Ishikawa (cell line): ENCODE measurements at regions not wholly inside any gene's neighbourhood (a gene's known extent, or its start where the extent isn't known, plus 50 kb on each side); places are given as distances from the start of the nearest gene placed in this dataset.

Experiments
- CEBPB ChIP-seq: IDR thresholded peaks from 2 replicates; pipeline ENCODE4 v1.6.1; 2012
- CREB1 ChIP-seq: IDR thresholded peaks from 2 replicates; pipeline ENCODE4 v1.6.1; 2012; ENCODE audit warnings: low read depth
- EGR1 ChIP-seq: IDR thresholded peaks from 2 replicates; pipeline ENCODE4 v1.6.1; 2012
- EP300 ChIP-seq: IDR thresholded peaks from 2 replicates; pipeline ENCODE4 v1.6.1; 2012; ENCODE audit warnings: borderline replicate concordance
- FOXM1 ChIP-seq: IDR thresholded peaks from 2 replicates; pipeline ENCODE4 v1.6.1; 2012; ENCODE audit warnings: low read depth, borderline replicate concordance
- NFIC ChIP-seq: IDR thresholded peaks from 2 replicates; pipeline ENCODE4 v1.6.1; 2012
- RAD21 ChIP-seq: IDR thresholded peaks from 2 replicates; pipeline ENCODE4 v1.6.1; 2012; ENCODE audit warnings: low read depth
- TAF1 ChIP-seq: IDR thresholded peaks from 2 replicates; pipeline ENCODE4 v1.6.1; 2012; ENCODE audit warnings: low read depth, mild to moderate bottlenecking
- TCF12 ChIP-seq: IDR thresholded peaks from 2 replicates; pipeline ENCODE4 v1.6.1; 2012; ENCODE audit warnings: low read depth
- TEAD4 ChIP-seq: IDR thresholded peaks from 2 replicates; pipeline ENCODE4 v1.6.1; 2012
- USF1 ChIP-seq: IDR thresholded peaks from 2 replicates; pipeline ENCODE4 v1.6.1; 2012
- YY1 ChIP-seq: IDR thresholded peaks from 2 replicates; pipeline ENCODE4 v1.6.1; 2012; ENCODE audit warnings: low read depth
- ZBTB7A ChIP-seq: IDR thresholded peaks from 2 replicates; pipeline ENCODE4 v1.6.1; 2012; ENCODE audit warnings: low read depth
- TF ChIP-seq, protein P1 (sequence below): IDR thresholded peaks from 2 replicates; pipeline ENCODE4 v1.6.1; 2012; ENCODE audit warnings: low read depth, mild to moderate bottlenecking
- TF ChIP-seq, protein P2 (sequence below): IDR thresholded peaks from 2 replicates; pipeline ENCODE4 v1.6.1; 2012

GRCh38 chr2:17245906-17246305, 272.3 kb downstream of the RAD51AP2 start:
- TF ChIP-seq TAF1, result no peak
- TF ChIP-seq TEAD4, result no peak
- TF ChIP-seq CEBPB, result no peak
- TF ChIP-seq RAD21, result no peak
- TF ChIP-seq TCF12, result no peak
- TF ChIP-seq, protein P1, sequence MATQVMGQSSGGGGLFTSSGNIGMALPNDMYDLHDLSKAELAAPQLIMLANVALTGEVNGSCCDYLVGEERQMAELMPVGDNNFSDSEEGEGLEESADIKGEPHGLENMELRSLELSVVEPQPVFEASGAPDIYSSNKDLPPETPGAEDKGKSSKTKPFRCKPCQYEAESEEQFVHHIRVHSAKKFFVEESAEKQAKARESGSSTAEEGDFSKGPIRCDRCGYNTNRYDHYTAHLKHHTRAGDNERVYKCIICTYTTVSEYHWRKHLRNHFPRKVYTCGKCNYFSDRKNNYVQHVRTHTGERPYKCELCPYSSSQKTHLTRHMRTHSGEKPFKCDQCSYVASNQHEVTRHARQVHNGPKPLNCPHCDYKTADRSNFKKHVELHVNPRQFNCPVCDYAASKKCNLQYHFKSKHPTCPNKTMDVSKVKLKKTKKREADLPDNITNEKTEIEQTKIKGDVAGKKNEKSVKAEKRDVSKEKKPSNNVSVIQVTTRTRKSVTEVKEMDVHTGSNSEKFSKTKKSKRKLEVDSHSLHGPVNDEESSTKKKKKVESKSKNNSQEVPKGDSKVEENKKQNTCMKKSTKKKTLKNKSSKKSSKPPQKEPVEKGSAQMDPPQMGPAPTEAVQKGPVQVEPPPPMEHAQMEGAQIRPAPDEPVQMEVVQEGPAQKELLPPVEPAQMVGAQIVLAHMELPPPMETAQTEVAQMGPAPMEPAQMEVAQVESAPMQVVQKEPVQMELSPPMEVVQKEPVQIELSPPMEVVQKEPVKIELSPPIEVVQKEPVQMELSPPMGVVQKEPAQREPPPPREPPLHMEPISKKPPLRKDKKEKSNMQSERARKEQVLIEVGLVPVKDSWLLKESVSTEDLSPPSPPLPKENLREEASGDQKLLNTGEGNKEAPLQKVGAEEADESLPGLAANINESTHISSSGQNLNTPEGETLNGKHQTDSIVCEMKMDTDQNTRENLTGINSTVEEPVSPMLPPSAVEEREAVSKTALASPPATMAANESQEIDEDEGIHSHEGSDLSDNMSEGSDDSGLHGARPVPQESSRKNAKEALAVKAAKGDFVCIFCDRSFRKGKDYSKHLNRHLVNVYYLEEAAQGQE, result no peak
- no peak for TF ChIP-seq EP300
- TF ChIP-seq, protein P2, sequence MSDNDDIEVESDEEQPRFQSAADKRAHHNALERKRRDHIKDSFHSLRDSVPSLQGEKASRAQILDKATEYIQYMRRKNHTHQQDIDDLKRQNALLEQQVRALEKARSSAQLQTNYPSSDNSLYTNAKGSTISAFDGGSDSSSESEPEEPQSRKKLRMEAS, result no peak
- TF ChIP-seq ZBTB7A, result no peak
- TF ChIP-seq FOXM1, result no peak
- no peak for TF ChIP-seq CREB1
- no peak for TF ChIP-seq USF1

DNA sequence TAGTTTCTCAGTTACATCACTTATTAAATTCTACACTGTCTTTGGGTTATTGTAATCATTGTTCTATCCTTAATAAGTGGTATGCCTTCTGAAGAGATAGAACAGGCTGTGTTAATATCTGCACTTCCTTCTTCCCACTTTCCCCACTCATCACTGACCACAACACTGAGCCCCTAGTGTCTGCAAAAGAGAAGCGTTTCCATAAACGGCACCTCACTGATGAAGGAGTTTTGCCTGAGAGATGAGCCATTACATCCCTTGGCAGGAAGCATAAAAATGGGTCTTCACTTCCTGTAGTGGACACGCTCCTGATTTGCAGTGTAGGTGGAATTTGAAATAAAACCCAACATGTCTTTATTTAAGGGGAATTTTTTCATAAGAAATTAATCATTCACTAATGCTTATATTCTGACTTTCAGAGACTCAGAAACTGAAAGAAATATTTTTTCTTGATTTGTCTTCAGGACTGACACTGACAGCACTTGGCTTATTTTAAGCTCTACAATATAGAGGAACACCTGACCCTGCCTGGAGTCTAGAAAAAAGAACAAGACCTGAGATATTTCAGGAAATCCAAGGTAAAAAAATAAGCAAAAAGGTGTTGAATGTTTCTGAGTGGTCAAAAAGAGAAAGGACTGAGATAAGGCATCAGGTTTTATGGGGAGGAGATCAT, 275.3 kb downstream of the RAD51AP2 start:
- TF ChIP-seq TAF1 (no peak), USF1 (no peak), TCF12 (no peak), CEBPB (no peak), NFIC (no peak), RAD21 (no peak), YY1 (no peak), EP300 (no peak), ZBTB7A (no peak), FOXM1 (no peak), TEAD4 (no peak), CREB1 (no peak), EGR1 (no peak)
- TF ChIP-seq, protein P1, result no peak
- TF ChIP-seq, protein P2, result no peak

DNA sequence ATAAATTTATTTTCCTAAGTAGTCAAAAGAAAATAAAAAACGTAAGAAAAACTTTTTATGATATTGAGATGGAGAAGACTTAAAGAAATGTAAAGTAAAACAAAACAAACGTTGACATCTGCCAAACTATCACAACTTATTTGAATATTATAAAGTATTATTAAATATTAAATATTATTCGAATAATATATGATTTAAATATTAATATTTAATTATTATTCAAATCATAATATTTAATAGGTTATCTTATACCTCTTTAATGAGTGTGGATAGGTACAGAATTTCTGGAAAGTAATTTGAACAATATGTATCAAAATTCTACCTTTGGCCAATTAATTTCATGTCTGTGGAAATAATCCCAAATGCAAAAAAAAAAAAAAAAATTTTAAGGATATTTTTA, 278.7 kb downstream of the RAD51AP2 start:
- TF ChIP-seq RAD21, result no peak
- no peak for TF ChIP-seq EGR1
- no peak for TF ChIP-seq ZBTB7A
- no peak for TF ChIP-seq YY1
- no peak for TF ChIP-seq TAF1
- TF ChIP-seq, protein P2, result no peak
- TF ChIP-seq EP300, result no peak
- TF ChIP-seq CREB1, result no peak
- no peak for TF ChIP-seq NFIC
- no peak for TF ChIP-seq TCF12
- TF ChIP-seq, protein P1, result no peak
- TF ChIP-seq CEBPB, result no peak
- TF ChIP-seq USF1, result no peak
- TF ChIP-seq FOXM1, result no peak
- no peak for TF ChIP-seq TEAD4
